CD4-positive, alpha-beta T cell treated with Interleukin-12 subunit alpha and Interleukin-12 subunit beta, for 1 hour (primary cell): ENCODE measurements at regions not wholly inside any gene's neighbourhood (a gene's known extent, or its start where the extent isn't known, plus 50 kb on each side); places are given as distances from the start of the nearest gene placed in this dataset.
"Not testable (repeated sequence)": the region's sequence is repeated elsewhere in the genome, so short reads cannot be mapped to it uniquely, and the experiment has no call there.

Source experiments
- DNase-seq: peaks from one replicate; pipeline ENCODE4 v3.0.0-alpha.2; 2020

- DNase-seq = no peak
Observed at GRCh38 chrX:128754130-128754529, 701.9 kb upstream of the ACTRT1 start.

GRCh38 chrX:128739539-128739938 is 687.3 kb upstream of the ACTRT1 start:
- DNase-seq = no peak

GRCh38 chrX:128728943-128729342 is 676.7 kb upstream of the ACTRT1 start:
- no peak for DNase-seq

- no peak for DNase-seq
Observed at GRCh38 chrX:128717635-128718578, 665.7 kb upstream of the ACTRT1 start.

GRCh38 chrX:128714425-128714824 is 662.2 kb upstream of the ACTRT1 start:
- no peak for DNase-seq

GRCh38 chrX:128699716-128700285 is 647.6 kb upstream of the ACTRT1 start:
- no peak for DNase-seq

- no peak for DNase-seq
Observed at GRCh38 chrX:128698573-128699181, 646.5 kb upstream of the ACTRT1 start.

GRCh38 chrX:128691872-128692271 is 639.7 kb upstream of the ACTRT1 start:
- no peak for DNase-seq

GRCh38 chrX:128685387-128685786 is 633.2 kb upstream of the ACTRT1 start:
- DNase-seq = no peak

- DNase-seq = no peak
Observed at GRCh38 chrX:128676651-128677050, 624.4 kb upstream of the ACTRT1 start.

- not testable (repeated sequence) for DNase-seq
Observed at GRCh38 chrX:128674326-128675086, 622.3 kb upstream of the ACTRT1 start.

- DNase-seq = no peak
Observed at GRCh38 chrX:128664211-128664610, 612.0 kb upstream of the ACTRT1 start.

- DNase-seq = no peak
Observed at GRCh38 chrX:128653524-128654060, 601.4 kb upstream of the ACTRT1 start.

- DNase-seq = no peak
Observed at GRCh38 chrX:128650326-128650725, 598.1 kb upstream of the ACTRT1 start.

GRCh38 chrX:128634754-128635153 is 582.6 kb upstream of the ACTRT1 start:
- DNase-seq = no peak

GRCh38 chrX:128623361-128623760 is 571.2 kb upstream of the ACTRT1 start:
- no peak for DNase-seq

GRCh38 chrX:128622296-128622695 is 570.1 kb upstream of the ACTRT1 start:
- no peak for DNase-seq

GRCh38 chrX:128619490-128619889 is 567.3 kb upstream of the ACTRT1 start:
- no peak for DNase-seq

- DNase-seq = no peak
Observed at GRCh38 chrX:128616933-128617332, 564.7 kb upstream of the ACTRT1 start.

- not testable (repeated sequence) for DNase-seq
Observed at GRCh38 chrX:128606817-128607216, 554.6 kb upstream of the ACTRT1 start.

- DNase-seq = not testable (repeated sequence)
Observed at GRCh38 chrX:128606357-128606756, 554.2 kb upstream of the ACTRT1 start.

GRCh38 chrX:128601706-128602105 is 549.5 kb upstream of the ACTRT1 start:
- DNase-seq = no peak

- DNase-seq = no peak
Observed at GRCh38 chrX:128599632-128600031, 547.4 kb upstream of the ACTRT1 start.
